DMS 273 treated with DMSO at 0.1 percent for 48 hours (cell line): ENCODE measurements at regions not wholly inside any gene's neighbourhood (a gene's known extent, or its start where the extent isn't known, plus 50 kb on each side); places are given as distances from the start of the nearest gene placed in this dataset.

Source experiments
- DNase-seq: peaks from one replicate; lab custom pipeline; 2025; lab: John Stamatoyannopoulos, UW

- DNase-seq, result no peak
Observed at GRCh38 chr14:71498212-71498611, 434.0 kb upstream of the RGS6 start.

GRCh38 chr14:71499018-71499417, 433.2 kb upstream of the RGS6 start:
- no peak for DNase-seq

- DNase-seq, result no peak
Observed at GRCh38 chr14:71507681-71508080, 424.5 kb upstream of the RGS6 start.

DNA sequence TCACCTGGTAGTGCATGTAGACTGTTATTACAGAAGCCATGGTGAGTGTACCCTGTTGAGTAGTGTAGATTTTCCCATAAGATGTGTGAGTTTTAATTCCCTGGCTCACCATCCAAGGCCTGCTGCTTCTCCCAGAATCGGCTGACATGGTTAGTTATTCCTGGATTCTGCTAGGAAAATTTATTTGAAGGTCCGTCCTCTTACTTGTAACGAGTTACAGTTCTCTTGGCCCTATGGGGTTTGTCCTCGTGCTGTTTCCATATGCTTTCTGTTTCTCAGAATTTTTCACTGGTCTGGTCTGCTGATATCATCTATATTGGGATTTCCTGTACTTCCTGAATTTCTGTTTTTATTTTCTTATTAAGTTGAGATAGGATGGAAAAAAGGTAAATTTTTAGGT, 423.3 kb upstream of the RGS6 start:
- DNase-seq, result no peak

DNA sequence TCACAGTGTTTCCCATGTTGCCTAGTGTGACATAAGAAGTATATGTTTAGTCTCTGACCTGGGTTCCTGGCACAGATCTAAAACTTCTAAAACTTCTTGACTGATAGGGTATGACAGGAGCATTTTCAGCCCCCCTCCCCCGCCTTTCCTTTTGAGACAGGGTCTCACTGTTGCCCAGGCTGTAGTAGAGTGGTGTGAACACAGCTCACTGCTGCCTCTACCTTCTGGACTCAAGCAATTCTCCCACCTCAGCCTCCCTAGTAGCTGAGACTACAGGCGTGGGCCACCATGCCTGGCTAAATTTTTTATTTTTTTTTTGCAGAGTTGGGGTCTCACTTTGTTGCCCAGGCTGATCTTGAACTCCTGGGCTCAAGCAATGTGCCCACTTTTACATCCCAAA, 421.1 kb upstream of the RGS6 start:
- no peak for DNase-seq

DNA sequence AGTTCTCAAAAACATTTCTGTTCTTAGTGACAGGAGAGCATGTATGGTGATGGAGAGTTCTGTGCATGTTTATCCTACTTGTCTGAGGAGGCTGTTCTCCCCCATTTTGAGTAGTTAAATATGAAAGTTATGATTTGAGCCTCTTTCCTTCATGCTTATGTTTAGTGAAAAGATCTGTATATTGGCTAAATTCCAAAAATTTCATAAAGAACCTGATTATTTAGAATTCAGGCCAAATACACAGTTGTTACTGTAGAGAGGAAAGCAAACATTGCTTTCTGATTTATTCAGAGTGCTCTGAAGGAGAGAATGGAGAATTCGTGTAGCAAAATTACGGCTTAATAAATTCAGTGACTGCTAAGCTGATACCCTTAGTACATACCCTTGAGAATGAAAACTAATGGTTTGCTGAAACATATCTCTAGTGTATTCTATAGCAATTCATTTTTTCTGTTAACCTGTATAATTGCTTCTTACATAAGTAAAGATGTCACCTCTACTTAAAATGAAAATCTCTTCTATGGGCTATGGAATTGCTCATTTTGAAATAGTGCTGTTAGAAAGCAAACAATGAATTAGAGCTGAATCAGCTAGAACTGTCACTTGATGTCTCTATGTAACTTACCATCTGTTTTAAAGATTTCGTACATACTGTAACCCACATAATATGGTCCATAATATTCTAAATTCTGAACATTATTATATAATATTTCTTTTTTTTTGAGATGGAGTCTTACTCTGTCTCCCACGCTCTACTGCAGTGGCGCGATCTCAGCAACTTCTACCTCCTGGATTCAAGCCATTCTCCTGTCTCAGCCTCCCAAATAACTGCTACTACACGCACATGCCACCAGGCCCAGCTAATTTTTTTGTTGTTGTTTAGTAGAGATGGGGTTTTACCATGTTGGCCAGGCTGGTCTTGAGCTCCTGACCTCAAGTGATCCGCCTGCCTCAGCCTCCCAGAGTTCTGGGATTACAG, 417.0 kb upstream of the RGS6 start:
- DNase-seq, result no peak

DNA sequence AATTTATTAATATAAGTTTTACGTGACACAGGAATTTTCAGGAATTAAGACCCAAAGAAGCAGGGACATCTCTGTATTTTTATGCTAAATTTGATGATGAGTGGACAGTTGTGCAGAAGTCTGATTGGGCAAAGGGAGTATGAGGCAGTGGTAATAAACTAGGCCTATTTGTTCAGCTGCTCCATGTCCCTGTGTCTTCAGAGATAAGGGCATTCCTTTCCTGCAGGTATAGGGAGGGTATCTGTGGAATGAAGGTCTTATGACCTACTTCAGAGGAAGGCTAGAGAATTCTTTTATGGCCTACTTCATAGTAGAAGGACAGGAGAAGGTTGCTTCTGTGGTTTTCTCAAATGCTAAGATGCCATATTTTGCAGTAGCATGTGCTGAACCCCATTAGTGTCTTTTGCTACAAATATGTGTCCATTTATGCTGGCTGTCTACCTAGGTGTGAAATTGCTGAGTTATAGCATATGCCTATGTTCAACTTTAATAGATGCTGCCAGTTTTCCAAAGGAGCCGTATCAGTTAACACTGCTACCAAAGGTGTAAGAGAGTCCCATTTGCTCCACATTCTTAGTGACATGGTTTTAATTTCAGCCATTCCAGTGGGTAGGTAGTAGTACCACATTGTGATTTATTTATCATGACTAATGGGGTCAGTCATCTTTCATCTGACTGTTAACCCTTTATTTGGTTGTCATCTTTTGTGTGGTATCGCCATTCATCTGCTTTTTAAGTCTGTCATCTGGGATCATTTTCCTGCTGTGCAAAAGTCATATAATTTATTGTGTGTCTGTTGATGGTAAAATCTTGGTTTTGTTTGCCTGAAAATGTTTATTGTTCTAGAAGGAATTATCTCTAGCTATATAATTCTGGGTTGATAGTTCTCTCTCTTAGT, 410.7 kb upstream of the RGS6 start:
- no peak for DNase-seq

DNA sequence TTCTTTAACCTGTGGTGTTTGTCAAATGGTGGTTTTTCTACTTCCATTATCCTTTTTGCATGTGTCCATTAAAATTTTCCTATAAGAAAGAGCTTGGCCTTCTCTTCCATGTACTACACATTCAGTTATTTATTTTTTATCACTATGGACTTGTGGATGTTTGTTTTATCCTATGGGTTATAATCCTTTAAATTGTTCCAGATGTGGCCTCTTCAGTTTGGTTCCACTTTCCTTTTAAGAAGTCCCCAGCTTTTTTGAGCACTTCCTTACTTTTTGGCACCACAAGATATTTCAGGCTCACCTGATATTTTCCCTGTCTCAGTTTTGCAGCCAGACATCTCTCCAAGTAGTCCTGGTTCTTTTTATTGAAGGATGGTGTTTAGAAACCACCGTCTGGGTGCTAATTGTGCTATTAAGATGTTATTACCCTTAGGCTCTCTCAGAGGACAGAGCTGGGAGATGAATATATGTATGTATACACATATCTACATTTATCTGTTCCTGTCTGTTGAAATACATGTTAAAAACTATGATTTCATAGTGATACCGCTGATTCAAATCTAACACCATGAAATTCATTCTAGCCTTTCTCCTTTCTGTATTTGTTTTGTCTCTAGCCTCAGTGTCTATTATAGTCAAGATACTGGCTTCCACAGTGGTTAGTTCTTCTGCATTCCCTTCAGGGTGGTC, 408.5 kb upstream of the RGS6 start:
- no peak for DNase-seq

DNA sequence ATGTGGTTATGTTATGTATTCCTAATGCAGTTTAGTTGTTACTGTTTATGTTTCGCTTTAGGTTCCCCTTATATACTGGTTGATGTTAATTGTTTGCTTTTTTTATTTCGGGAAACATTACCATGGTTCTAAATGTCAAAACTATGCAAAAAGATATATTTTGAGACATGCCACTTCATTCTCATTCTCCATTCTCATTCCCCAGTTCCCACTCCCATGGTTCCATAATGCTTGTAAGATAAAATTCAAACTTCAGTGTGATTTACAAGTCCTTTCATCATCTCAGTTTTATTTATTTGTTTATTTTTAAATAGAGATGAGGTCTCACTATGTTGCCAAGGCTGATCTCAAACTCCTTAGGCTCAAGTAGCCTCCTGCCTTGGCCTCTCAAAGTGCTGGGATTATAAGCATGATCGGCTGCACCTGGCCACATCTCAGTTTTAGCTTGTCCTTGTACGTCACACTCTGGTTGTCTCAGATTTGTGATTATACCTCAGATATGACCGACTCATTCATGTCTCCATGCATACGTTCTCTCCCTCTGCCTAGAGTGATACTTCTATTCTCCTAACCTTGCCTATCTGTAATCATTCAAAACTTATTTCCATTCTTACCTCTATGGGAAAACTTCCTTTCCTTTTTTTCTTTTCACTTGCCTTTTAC, 407.8 kb upstream of the RGS6 start:
- DNase-seq, result no peak

DNA sequence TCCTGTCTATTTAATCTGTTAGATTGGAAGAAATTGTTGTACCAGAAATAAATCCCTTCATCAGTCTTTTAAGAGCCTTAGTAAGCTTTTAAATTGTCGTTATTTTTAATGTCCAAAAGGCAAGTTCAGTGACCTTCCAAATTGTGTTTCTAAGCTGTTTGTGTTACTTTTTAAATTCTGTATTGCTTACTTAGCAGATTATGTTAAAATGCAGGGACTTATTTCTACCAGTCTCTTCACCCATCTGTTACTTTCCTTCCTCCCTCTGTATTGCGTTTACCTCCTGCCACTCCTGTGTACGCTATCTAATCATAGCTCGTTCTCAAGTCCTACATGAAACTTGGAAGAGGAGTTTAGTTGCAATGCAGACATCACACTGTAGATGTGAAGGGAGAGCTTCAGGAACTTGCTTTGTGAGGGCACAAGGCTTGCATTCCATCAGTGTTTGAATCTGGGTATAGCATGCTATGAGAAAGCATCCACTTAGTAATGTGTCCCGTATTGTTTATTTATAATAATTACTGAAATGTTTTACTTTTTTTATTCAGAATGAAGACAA, 406.5 kb upstream of the RGS6 start:
- no peak for DNase-seq

DNA sequence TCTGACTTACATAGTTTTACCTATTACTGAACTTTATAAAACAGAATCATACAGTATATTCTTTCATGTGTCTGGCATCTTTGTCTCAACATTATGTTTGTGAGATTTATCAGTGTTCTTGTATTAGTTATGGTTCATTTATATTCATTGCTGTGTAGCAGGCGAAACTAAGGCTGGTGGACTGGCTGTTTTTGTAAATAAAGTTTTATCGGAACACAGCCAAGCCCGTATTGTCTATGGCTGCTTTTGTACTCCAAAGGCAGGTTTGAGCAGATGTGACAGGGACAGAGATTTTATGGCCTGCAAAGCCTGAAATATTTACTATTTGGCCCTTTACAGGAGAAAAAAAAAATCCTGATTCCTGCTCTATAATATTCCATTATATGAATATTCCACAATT, 405.8 kb upstream of the RGS6 start:
- DNase-seq, result no peak

- no peak for DNase-seq
Observed at GRCh38 chr14:71527838-71528237, 404.4 kb upstream of the RGS6 start.

- no peak for DNase-seq
Observed at GRCh38 chr14:71529848-71530247, 402.4 kb upstream of the RGS6 start.

- no peak for DNase-seq
Observed at GRCh38 chr14:71532344-71532743, 399.9 kb upstream of the RGS6 start.

GRCh38 chr14:71532790-71533189, 399.4 kb upstream of the RGS6 start:
- DNase-seq, result peak; percentile 43

DNA sequence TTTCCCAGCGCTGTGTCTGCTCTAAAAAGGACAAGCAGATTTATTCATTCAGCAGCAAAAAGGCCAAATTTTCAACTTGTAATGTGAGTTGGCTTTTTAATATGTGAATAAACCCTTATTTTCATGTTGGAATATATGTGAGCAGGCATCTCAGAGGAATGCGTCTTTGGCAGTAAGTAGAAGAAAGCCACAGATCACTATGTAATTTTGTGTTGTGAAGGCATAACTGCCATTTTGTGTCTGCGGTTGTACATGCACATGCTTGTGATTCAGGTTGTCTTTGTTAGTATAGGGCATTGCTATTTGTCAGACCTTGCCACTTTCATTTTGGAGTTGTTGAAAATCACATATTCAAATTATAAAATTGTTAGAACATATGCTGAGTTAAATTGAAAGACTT, 398.8 kb upstream of the RGS6 start:
- no peak for DNase-seq

DNA sequence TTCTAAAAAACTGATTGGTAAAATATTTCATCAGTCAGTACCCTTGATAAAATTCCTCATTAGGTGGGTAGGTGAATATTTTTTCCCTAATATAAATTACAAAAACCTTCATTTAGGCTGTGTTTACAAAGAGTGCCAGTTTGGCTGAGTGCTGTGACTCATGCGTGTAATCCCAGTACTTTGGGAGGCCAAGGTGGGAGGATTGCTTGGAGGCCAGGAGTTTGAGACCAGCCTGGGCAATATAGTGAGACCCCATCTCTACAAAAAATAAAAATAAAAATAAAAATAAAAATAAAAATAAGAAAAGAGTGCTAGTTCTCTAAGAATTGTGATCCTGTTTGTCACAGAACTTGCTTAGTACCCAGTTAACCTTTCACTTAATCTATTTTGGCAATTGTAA, 398.4 kb upstream of the RGS6 start:
- no peak for DNase-seq

DNA sequence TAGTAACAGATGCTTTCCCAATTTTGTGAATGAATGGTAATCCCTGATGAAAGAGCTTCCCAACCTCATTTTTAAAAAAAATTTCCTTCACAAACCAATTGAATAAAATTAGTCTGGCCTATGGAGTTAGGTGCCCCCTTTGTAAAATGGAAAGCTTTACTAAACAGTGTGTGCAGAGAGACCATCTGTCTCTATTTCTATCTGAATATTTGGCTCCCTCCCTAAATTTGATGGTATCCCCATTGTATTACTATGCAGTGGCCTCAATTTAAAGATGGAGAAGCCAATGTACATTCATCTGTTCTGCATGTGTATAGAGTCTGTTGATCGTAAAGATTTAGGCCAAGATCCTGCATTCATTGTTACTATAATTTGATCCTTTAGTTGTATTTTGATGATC, 397.7 kb upstream of the RGS6 start:
- DNase-seq, result no peak

DNA sequence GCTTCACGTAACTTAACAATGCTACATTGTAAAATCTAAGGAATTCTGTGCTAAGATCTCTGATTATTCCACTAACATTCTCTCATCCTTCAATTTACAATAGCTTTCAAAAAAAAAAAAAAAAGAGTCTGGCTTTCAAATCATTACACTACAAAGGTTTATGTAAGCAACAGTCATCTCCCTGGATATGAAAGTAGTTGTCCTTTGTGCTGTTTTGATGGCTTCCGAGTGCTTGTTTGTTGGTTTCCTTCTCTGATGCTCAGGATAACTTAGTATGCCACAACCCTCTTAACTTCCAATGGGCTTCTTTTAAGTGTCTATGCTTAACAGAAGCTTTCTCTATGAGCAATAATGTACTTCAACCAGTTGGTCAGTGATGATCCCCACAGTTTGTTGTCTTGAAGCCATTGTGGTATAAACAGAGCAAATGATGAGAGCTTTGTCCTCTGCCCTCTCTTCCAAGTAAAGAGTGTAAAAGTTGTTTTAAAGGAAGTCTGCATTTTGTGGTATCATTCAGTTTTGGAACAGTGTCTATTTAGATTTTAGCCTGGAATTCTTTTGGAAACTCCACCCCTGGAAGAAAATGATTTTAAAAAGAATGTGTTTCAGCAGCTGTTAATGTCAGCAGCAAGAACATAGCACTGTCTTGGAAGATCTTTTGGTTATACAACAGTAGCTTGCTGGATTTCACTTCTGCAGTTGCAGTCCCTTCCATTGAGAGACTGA, 396.1 kb upstream of the RGS6 start:
- no peak for DNase-seq

DNA sequence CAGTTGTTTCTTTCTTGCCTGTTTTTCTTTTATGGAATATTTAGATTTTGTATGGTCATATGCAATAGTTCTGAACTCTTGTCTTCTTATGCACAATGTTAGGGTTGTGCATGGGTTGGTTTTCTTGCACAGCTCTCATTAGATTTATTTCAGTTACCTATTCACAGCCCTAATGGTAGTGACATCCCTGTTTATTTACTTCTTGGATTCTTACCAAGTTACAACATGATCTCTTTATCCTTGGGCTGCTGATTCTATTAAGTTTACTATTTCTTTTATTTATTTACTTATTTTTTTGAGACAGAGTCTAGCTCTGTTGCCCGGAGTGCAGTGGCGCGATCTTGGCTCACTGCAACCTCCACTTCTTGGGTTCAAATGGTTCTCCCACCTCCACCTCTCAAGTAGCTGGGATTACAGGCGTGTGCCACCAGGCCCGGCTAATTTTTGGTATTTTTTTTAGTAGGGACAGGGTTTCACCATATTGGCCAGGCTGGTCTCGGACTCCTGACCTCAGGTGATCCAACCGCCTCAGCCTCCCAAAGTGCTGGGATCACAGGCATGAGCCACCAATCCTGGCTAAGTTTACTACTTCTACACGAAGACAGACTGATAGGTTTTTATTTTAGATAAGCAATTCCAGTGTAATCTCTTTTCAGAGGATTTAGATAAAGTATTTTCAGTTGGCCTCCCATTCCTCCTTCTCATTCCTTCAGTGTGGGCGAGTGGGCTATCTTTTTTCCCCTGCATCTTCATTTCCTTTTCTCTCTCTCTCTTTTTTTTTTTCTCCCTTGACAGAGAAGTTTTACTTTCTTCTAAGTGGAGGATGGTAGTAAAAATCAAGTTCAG, 395.1 kb upstream of the RGS6 start:
- DNase-seq, result no peak
